ENCODE measurements at regions not wholly inside any gene's neighbourhood (a gene's known extent, or its start where the extent isn't known, plus 50 kb on each side); places are given as distances from the start of the nearest gene placed in this dataset.
"Not testable (repeated sequence)": the region's sequence is repeated elsewhere in the genome, so short reads cannot be mapped to it uniquely, and the experiment has no call there.

GRCh38 chr20:47972297-47972915 is 187.1 kb upstream of the SULF2 start:
- peak overlapping the region in 1 of 2 donors; percentile 46 for H3K4me3 Mint-ChIP-seq
- ATAC-seq (replicated peaks); H3K27ac Mint-ChIP-seq; DNase-seq; H3K9me3 Mint-ChIP-seq; H3K36me3 Mint-ChIP-seq: not testable (repeated sequence)
- H3K4me1 Mint-ChIP-seq: peaks cover 29 to 51% of the 10 kb centered on the region in 2 donors
- peaks cover 8 to 21% of the 10 kb centered on the region in 2 donors for H3K27me3 Mint-ChIP-seq

DNA sequence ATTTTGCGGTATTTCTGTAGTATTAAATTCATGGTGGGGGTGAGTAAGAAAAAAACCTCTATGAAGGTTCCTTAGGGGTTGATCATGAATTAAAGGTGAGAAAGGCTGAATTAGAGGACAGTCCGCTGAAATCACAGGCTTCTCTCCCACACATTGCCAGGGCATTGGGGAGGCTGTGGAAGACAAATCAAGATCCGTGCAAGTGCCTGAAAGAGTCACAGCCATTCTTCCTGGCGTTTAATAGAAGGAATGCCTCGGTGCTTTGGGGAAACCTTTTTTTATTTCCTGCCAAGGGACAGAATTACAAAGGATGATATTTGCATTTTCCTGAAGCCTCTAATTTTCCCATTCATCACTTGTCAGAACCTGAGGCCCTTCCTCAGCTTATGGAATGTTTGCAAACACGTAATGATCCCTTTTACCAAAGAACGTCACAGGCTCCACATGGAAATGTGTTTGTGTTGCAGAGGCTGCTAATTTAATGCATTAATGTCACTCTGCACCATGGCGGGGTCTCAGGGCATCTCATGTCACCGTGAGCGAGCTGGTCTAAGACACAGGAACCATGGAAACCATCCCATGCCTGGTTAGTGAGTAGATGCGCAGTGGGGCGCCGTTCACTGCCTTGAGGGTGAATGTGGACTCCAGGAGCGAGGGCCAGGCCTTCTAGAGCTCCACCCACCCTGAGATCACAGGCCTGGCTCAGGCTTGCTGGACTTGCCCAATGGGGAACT is 185.9 kb upstream of the SULF2 start:
- ATAC-seq (replicated peaks) (no peak), DNase-seq (no peak)
- peaks cover 8 to 21% of the 10 kb centered on the region in 2 donors for H3K27me3 Mint-ChIP-seq
- peaks cover 0 to 3% of the 10 kb centered on the region in 2 donors for H3K36me3 Mint-ChIP-seq
- no peak overlapping the region for H3K4me3 Mint-ChIP-seq
- H3K27ac Mint-ChIP-seq: no peak overlapping the region
- H3K4me1 Mint-ChIP-seq: peaks cover 23 to 47% of the 10 kb centered on the region in 2 donors
- H3K9me3 Mint-ChIP-seq: peaks cover 1 to 5% of the 10 kb centered on the region in 2 donors

- no peak overlapping the region for H3K27ac Mint-ChIP-seq
- peak; percentile 24 to 49 for ATAC-seq (replicated peaks)
Observed at GRCh38 chr20:47970282-47970903, 185.1 kb upstream of the SULF2 start.

DNA sequence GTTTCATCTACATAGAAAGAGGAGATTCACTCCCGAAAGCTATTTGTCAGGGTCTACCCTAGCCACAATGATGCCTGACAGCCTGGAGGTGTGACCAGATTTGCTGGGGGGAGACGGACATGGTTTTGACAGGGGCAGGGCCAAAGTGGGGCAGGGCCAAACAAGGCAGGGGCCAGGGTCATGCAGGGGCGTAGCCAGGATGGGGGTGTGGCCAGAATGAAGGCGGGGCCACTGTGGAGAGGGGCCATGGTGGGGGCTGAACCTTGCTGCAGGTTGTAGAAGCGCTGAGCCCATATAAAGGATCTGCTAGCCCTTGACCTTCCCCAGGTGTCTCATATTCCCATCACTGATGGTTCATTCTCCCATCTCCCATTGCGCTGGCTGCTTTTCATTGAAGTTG is 184.1 kb upstream of the SULF2 start:
- ATAC-seq (replicated peaks) (no peak), DNase-seq (no peak)
- H3K27ac Mint-ChIP-seq: no peak overlapping the region
- no peak overlapping the region for H3K4me3 Mint-ChIP-seq
- H3K27me3 Mint-ChIP-seq: peaks cover 8 to 21% of the 10 kb centered on the region in 2 donors
- H3K4me1 Mint-ChIP-seq: peaks cover 17 to 34% of the 10 kb centered on the region in 2 donors
- H3K36me3 Mint-ChIP-seq: peaks cover 0 to 3% of the 10 kb centered on the region in 2 donors
- no peaks in the 10 kb centered on the region for H3K9me3 Mint-ChIP-seq

More at GRCh38 chr20:47970282-47970903, 185.1 kb upstream of the SULF2 start:
- Mint-ChIP-seq H3K4me3 (no peak overlapping the region), H3K4me1 (peaks cover 21 to 39% of the 10 kb centered on the region in 2 donors), H3K9me3 (peaks cover under 1 to 4% of the 10 kb centered on the region in 2 donors), H3K27me3 (peaks cover 8 to 21% of the 10 kb centered on the region in 2 donors), H3K36me3 (peaks cover 0 to 3% of the 10 kb centered on the region in 2 donors)
- no peak for DNase-seq

GRCh38 chr20:47968541-47969310 is 183.4 kb upstream of the SULF2 start:
- H3K27ac Mint-ChIP-seq: no peak overlapping the region
- H3K4me3 Mint-ChIP-seq: no peak overlapping the region
- ATAC-seq (replicated peaks) (no peak), DNase-seq (no peak)
- peaks cover 14 to 29% of the 10 kb centered on the region in 2 donors for H3K4me1 Mint-ChIP-seq
- H3K36me3 Mint-ChIP-seq: peaks cover 0 to 3% of the 10 kb centered on the region in 2 donors
- H3K9me3 Mint-ChIP-seq: no peaks in the 10 kb centered on the region
- peaks cover 8 to 25% of the 10 kb centered on the region in 2 donors for H3K27me3 Mint-ChIP-seq

- Mint-ChIP-seq H3K36me3 (no peaks in the 10 kb centered on the region), H3K4me1 (peaks cover 0 to 2% of the 10 kb centered on the region in 2 donors), H3K27me3 (peaks cover 4 to 12% of the 10 kb centered on the region in 2 donors), H3K4me3 (no peak overlapping the region), H3K27ac (no peak overlapping the region), H3K9me3 (no peaks in the 10 kb centered on the region)
- DNase-seq: no peak
- ATAC-seq (replicated peaks): no peak
Observed at GRCh38 chr20:47964149-47964548, 178.9 kb upstream of the SULF2 start.

GRCh38 chr20:47963022-47963421 is 177.7 kb upstream of the SULF2 start:
- Mint-ChIP-seq H3K27ac (no peak overlapping the region), H3K4me1 (peaks cover 0 to 2% of the 10 kb centered on the region in 2 donors), H3K9me3 (no peaks in the 10 kb centered on the region), H3K36me3 (no peaks in the 10 kb centered on the region), H3K27me3 (peaks cover 4 to 7% of the 10 kb centered on the region in 2 donors), H3K4me3 (no peak overlapping the region)
- DNase-seq (no peak), ATAC-seq (replicated peaks) (no peak)

DNA sequence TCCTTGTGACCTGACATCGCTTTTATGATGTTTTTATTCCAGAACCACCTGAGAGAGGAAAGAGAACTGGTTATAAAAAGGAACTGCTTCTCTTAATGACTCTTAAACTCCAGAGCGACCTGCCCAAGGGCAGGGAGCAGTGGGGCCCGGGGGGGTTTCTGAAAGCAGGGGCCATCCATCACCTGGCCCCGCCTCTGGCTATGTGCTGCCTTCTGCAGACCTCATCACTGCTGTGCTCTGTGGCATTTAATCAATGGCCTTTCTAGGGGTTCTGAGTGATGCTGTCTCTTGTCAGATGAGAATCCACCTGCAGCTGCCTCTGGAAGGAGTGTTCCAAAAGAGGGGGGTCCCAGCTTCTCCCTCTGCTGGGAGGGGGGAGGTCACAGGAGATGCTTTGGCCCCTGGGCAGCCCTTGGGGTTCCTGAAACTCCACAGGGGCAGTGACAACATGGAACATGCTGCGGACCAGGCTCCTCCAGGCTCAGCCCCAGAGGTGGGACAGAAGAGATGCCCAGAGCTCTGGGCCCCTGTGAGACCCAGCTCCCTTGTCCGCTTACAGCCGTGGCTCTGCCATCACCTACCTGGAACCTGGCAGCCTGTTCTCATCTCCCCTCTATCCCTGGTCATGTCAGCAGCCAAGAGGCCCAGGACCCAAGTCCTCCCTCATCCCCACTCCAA is 177.1 kb upstream of the SULF2 start:
- DNase-seq: no peak
- ATAC-seq (replicated peaks): no peak
- H3K9me3 Mint-ChIP-seq: no peaks in the 10 kb centered on the region

GRCh38 chr20:47960769-47961541 is 175.7 kb upstream of the SULF2 start:
- Mint-ChIP-seq H3K27me3 (peaks cover 0 to 7% of the 10 kb centered on the region in 2 donors), H3K9me3 (no peaks in the 10 kb centered on the region), H3K4me3 (no peak overlapping the region), H3K27ac (no peak overlapping the region), H3K36me3 (no peaks in the 10 kb centered on the region), H3K4me1 (peaks cover 0 to 2% of the 10 kb centered on the region in 2 donors)
- ATAC-seq (replicated peaks) (no peak), DNase-seq (no peak)

More for the DNA sequence above, 177.1 kb upstream of the SULF2 start:
- no peak overlapping the region for H3K27ac Mint-ChIP-seq
- H3K4me3 Mint-ChIP-seq: no peak overlapping the region
- no peaks in the 10 kb centered on the region for H3K36me3 Mint-ChIP-seq
- H3K27me3 Mint-ChIP-seq: peaks cover 0 to 7% of the 10 kb centered on the region in 2 donors
- H3K4me1 Mint-ChIP-seq: peaks cover 0 to 2% of the 10 kb centered on the region in 2 donors

DNA sequence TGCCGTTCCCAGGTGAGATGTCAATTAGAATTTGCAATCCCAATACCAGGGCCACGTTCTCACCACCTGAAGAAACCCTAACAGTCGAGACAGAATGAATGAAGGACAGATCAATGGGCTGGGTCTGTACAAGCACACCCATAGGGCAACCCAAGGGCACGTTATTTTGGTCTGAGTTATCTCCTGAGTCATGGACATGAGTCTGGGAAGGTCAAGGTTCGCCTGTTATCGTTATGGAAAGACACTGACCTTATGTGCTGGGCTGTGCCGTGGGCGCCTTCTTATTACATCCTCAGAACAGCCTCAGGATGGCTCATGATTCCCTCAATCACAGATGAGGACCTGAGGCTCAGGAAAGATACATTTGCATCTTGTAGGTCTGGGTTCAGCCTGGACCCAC is 175.0 kb upstream of the SULF2 start:
- H3K27ac Mint-ChIP-seq: no peak overlapping the region
- H3K4me3 Mint-ChIP-seq: no peak overlapping the region
- H3K36me3 Mint-ChIP-seq: no peaks in the 10 kb centered on the region
- ATAC-seq (replicated peaks) (no peak), DNase-seq (no peak)
- H3K4me1 Mint-ChIP-seq: peaks cover 0 to 2% of the 10 kb centered on the region in 2 donors
- H3K9me3 Mint-ChIP-seq: no peaks in the 10 kb centered on the region
- H3K27me3 Mint-ChIP-seq: peaks cover 0 to 7% of the 10 kb centered on the region in 2 donors

GRCh38 chr20:47957989-47958801 is 172.9 kb upstream of the SULF2 start:
- H3K4me3 Mint-ChIP-seq; DNase-seq; H3K27ac Mint-ChIP-seq; ATAC-seq (replicated peaks); H3K9me3 Mint-ChIP-seq; H3K36me3 Mint-ChIP-seq; H3K27me3 Mint-ChIP-seq; H3K4me1 Mint-ChIP-seq: not testable (repeated sequence)

- ATAC-seq (replicated peaks): no peak
- Mint-ChIP-seq H3K9me3 (no peaks in the 10 kb centered on the region), H3K4me1 (peaks cover 0 to 5% of the 10 kb centered on the region in 2 donors), H3K36me3 (no peaks in the 10 kb centered on the region), H3K27ac (no peak overlapping the region), H3K27me3 (peaks cover 14 to 16% of the 10 kb centered on the region in 2 donors), H3K4me3 (no peak overlapping the region)
- no peak for DNase-seq
Observed at GRCh38 chr20:47957135-47957534, 171.9 kb upstream of the SULF2 start.

Data from stimulated activated naive B cell treated with anti-CD40 and anti-IgM and Interleukin-4, amounts not matched to agents 10 μg/mL and 1 μg/mL and 100 μg/mL, for 72 hours (primary cell).